ENCODE measurements at regions not wholly inside any gene's neighbourhood (a gene's known extent, or its start where the extent isn't known, plus 50 kb on each side); places are given as distances from the start of the nearest gene placed in this dataset.

DNA sequence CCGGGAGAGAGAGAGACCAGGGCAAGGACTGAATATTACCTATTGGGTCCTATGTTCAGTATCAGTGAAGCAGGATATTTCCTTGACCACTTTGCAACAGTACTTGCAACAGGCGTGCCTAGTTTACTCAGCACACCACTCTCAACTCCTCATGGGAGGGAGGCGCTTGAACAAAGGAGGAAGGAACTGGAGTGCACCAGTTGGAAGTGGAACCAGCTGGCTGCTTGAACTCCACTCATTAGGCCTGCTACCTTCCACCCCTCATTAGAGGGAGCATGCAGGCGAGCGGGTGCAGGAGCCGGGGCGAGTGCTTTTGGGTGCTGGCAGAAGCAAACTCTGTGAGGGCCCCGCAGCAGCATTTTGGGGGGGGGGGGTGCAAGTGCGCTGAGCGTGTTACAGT lies 1369.6 kb upstream of the RAG2 start:
- TF ChIP-seq, protein P1, sequence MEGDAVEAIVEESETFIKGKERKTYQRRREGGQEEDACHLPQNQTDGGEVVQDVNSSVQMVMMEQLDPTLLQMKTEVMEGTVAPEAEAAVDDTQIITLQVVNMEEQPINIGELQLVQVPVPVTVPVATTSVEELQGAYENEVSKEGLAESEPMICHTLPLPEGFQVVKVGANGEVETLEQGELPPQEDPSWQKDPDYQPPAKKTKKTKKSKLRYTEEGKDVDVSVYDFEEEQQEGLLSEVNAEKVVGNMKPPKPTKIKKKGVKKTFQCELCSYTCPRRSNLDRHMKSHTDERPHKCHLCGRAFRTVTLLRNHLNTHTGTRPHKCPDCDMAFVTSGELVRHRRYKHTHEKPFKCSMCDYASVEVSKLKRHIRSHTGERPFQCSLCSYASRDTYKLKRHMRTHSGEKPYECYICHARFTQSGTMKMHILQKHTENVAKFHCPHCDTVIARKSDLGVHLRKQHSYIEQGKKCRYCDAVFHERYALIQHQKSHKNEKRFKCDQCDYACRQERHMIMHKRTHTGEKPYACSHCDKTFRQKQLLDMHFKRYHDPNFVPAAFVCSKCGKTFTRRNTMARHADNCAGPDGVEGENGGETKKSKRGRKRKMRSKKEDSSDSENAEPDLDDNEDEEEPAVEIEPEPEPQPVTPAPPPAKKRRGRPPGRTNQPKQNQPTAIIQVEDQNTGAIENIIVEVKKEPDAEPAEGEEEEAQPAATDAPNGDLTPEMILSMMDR (IDR thresholded peaks at IDR 0.05; ENCODE audit: insufficient read depth, low read depth, low read length) = no peak
- TF ChIP-seq EZH2 (IDR thresholded peaks at IDR 0.05; ENCODE audit: insufficient read depth, low read length) = no peak
